Common myeloid progenitor, CD34-positive (primary cell): ENCODE measurements at regions not wholly inside any gene's neighbourhood (a gene's known extent, or its start where the extent isn't known, plus 50 kb on each side); places are given as distances from the start of the nearest gene placed in this dataset.

Source experiments
- CTCF ChIA-PET: fragments of 350-600 bp; sonication (Branson Sonifier 250); formaldehyde crosslinking; loops from one replicate; lab custom pipeline; 2021; ENCODE audit warnings: antibody characterized with exemption; lab: Charles Lee
- POLR2A ChIA-PET: fragments of 350-600 bp; sonication (Branson Sonifier 250); formaldehyde crosslinking; loops from one replicate; lab custom pipeline; 2021; ENCODE audit warnings: antibody characterized with exemption; lab: Charles Lee
- DNase-seq, 3 donors: peaks; one replicate each; pipeline versions ENCODE4 v3.0.0 to v3.0.0-alpha.2; 2013
- H3K27ac ChIP-seq, 2 experiments: 1 replicate in 1 of 2; 2 replicates in 1 of 2; pipeline ENCODE4 v1.7.0; 2013; ENCODE audit warnings: inconsistent platforms in 2 of 2, low read length in 2 of 2, mild to moderate bottlenecking in 2 of 2, low read depth in 1 of 2, moderate library complexity in 1 of 2; ENCODE audit not compliant: severe bottlenecking in 2 of 2, insufficient read depth in 1 of 2, poor library complexity in 1 of 2
- H3K27me3 ChIP-seq, 5 experiments: replicated peaks in 2 of 5; 1 replicate in 3 of 5; 2 replicates in 2 of 5; pipeline versions ENCODE4 v1.6.1 to v1.7.0; 2013; ENCODE audit warnings: low read length in 4 of 5, mild to moderate bottlenecking in 2 of 5, moderate library complexity in 2 of 5, inconsistent platforms in 1 of 5; ENCODE audit not compliant: insufficient read depth in 5 of 5, control insufficient read depth in 4 of 5
- H3K36me3 ChIP-seq, 4 experiments: 1 replicate in 2 of 4; 2 replicates in 2 of 4; pipeline versions ENCODE4 v1.6.1 to v1.7.0; 2013; ENCODE audit warnings: low read length in 3 of 4, control low read depth in 1 of 4, mild to moderate bottlenecking in 1 of 4; ENCODE audit not compliant: control insufficient read depth in 4 of 4, insufficient read depth in 4 of 4
- H3K4me1 ChIP-seq, 4 experiments: 1 replicate in 3 of 4; 2 replicates in 1 of 4; pipeline versions ENCODE4 v1.6.1 to v1.7.1; 2013; ENCODE audit warnings: low read length in 3 of 4, mild to moderate bottlenecking in 3 of 4, control low read depth in 1 of 4, inconsistent platforms in 1 of 4, moderate library complexity in 1 of 4; ENCODE audit not compliant: control insufficient read depth in 4 of 4, insufficient read depth in 4 of 4; ENCODE audit errors: control extremely low read depth in 1 of 4
- H3K4me3 ChIP-seq, 7 experiments: 1 replicate in 4 of 7; 2 replicates in 3 of 7; pipeline versions ENCODE4 v1.5.1 to v1.7.0; 2013; ENCODE audit warnings: mild to moderate bottlenecking in 7 of 7, low read length in 6 of 7, moderate library complexity in 6 of 7, inconsistent platforms in 2 of 7, low read depth in 2 of 7, control low read depth in 1 of 7; ENCODE audit not compliant: insufficient read depth in 4 of 7, control insufficient read depth in 1 of 7; ENCODE audit errors: extremely low read depth in 1 of 7
- H3K9me3 ChIP-seq, 5 experiments: 1 replicate in 4 of 5; 2 replicates in 1 of 5; pipeline versions ENCODE4 v1.6.1 to v1.7.1; 2013; ENCODE audit warnings: low read length in 4 of 5, mild to moderate bottlenecking in 2 of 5, inconsistent platforms in 1 of 5, low read depth in 1 of 5, moderate library complexity in 1 of 5; ENCODE audit not compliant: control insufficient read depth in 4 of 5, insufficient read depth in 2 of 5; ENCODE audit errors: control extremely low read depth in 1 of 5
- WGBS: methylation state at CpG from one replicate; pipeline ENCODE4 v1.1.5; 2013; ENCODE audit not compliant: insufficient coverage; 5-methylcytosine and 5-hydroxymethylcytosine counted together

DNA sequence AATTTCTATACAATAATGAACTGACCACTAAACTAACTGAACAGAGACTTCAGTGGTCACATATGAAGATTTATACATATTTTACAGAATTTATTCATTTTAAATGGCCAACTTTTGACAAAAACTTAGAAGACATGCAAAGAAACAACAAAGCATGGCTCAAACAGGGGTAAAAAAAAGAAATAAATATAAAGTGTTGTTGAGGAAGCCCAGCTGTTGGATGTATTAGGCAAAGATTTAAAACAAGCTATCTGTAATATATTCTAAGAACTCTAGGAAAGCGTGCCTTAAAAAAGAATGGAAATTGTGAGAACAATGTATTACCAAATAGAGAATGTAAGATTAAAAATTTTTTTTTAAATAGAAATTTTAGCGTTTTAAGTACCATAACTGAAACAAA, 210.9 kb upstream of the HTR2C start:
- no peaks in the 10 kb centered on the region for H3K9me3 ChIP-seq
- H3K4me1 ChIP-seq: no peaks in the 10 kb centered on the region
- ChIA-PET POLR2A (no interaction called here), CTCF (no interaction called here)
- WGBS: no CpG with 5 or more reads among the region's 2 CpGs
- H3K27me3 ChIP-seq: no peaks in the 10 kb centered on the region
- DNase-seq: no peak
- H3K36me3 ChIP-seq: no peaks in the 10 kb centered on the region
- no peak overlapping the region for H3K27ac ChIP-seq
- no peak overlapping the region for H3K4me3 ChIP-seq

DNA sequence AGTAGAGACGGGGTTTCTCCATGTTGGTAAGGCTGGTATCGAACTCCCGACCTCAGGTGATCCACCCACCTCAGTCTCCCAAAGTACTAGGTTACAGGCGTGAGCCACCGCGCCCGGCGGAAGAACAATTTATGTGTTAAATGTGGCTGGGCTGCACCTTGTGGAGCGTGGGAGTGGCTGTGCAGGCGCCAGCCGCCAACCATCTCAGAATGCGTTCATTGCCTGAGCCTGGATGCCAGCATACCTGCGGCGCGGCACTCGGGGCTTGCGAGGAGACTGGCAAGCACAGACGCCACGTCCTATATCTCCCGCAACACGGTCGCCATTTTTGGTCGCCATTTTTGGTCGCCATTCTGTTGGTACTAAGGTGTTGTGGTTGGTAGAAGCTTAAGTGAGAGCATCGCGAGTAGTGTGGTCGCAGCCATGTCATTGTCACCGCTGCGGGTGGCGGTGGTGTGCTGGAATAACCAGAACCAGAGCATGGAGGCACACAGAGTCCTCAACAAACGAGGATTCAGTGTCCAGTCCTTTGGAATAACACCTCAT, 193.6 kb upstream of the HTR2C start:
- Histone ChIP-seq H3K9me3 (no peaks in the 10 kb centered on the region), H3K4me3 (no peak overlapping the region), H3K27me3 (no peaks in the 10 kb centered on the region), H3K4me1 (no peaks in the 10 kb centered on the region), H3K27ac (no peak overlapping the region), H3K36me3 (no peaks in the 10 kb centered on the region)
- ChIA-PET CTCF (no interaction called here), POLR2A (no interaction called here)
- no peak for DNase-seq
- WGBS: 94% methylated on average over 24 of the region's 31 CpGs
